Amniotic epithelial cell (primary cell): ENCODE measurements at regions not wholly inside any gene's neighbourhood (a gene's known extent, or its start where the extent isn't known, plus 50 kb on each side); places are given as distances from the start of the nearest gene placed in this dataset.

Source experiments
- DNase-seq: peaks from one replicate; pipeline ENCODE4 v3.0.0-alpha.2; 2010; ENCODE audit warnings: low read depth

GRCh38 chr5:167284222-167284890 lies 1007.1 kb upstream of the WWC1 start:
- DNase-seq, result peak; percentile 51

- DNase-seq, result no peak
These were observed 1005.9 kb upstream of the WWC1 start for GRCh38 chr5:167285591-167285990.

DNA sequence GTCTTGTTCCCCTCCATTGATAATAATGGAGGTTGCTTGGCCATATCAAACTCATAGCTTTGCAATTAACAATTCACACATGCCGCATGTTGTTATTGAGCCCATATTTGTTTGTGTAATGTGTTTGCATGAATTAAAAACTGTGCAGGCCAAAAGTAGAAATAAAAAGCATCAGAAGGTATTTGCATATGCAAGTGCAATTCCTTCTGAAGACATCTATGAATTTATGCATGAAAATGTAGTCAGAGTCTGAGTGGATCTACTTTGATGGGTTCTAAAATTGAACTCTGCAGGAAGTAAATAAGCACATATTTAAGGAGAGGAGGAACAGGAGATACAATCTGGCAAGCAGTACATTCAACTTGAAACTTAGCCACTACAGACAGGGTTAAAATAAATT lies 1004.6 kb upstream of the WWC1 start:
- no peak for DNase-seq

GRCh38 chr5:167290478-167290877 lies 1001.0 kb upstream of the WWC1 start:
- DNase-seq, result no peak

- DNase-seq, result peak; percentile 95
These were observed 996.4 kb upstream of the WWC1 start for GRCh38 chr5:167294882-167295680.

- peak; percentile 36 for DNase-seq
These were observed 995.8 kb upstream of the WWC1 start for GRCh38 chr5:167295681-167296005.

GRCh38 chr5:167296066-167296465 lies 995.4 kb upstream of the WWC1 start:
- DNase-seq, result no peak

DNA sequence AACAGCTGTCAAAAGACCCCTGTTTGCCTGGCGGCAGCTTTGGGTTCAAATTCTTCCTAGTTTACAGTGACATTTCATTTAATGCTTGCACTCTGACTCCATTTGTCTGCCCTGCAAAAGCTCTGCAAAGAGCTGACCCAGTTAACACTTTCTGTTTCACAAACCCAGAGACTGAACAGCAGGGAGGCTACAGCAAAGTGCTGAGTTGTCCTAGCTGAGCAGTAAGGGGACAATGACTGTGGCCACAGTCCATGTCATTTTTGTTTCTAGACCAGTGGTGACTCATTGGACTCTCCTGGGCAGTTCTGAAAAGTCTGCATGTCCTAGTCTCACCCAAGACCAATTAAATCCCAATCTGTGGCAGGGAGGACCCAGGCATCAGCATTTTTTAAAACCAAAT lies 994.8 kb upstream of the WWC1 start:
- no peak for DNase-seq

- peak; percentile 34 for DNase-seq
These were observed 991.6 kb upstream of the WWC1 start for GRCh38 chr5:167299861-167300260.

- no peak for DNase-seq
These were observed 987.9 kb upstream of the WWC1 start for GRCh38 chr5:167303582-167303981.

GRCh38 chr5:167304834-167305469 lies 986.5 kb upstream of the WWC1 start:
- no peak for DNase-seq

DNA sequence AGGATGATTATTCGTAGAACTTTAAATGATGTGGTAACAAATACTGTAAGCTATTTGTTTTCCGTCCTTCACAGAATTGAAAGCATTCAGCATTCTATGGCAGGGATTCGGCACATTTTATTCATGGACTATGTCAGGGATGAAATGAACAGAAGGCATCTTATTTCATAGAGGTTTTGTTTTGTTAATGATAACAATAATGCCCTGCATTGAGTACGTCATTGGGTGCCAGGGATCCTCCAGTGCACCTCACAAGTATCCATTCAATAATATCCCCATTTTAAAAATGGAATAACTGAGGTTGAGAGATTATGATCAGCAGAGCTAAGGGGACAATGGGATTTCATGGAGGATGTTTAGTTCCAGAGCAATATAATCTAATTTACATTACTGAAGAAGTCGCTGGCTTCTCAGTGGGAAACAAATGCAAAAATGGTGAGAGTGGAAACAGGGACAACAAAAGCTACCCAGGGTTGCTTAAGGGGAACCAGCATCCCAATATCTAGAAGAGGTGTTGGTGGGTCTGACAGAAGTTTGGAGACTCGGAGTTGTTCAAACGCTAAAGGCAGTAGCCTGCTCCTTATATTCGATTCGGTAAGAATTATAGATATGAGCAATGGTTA lies 985.7 kb upstream of the WWC1 start:
- no peak for DNase-seq

GRCh38 chr5:167307042-167307441 lies 984.4 kb upstream of the WWC1 start:
- no peak for DNase-seq

- DNase-seq, result no peak
These were observed 983.0 kb upstream of the WWC1 start for GRCh38 chr5:167308466-167308865.

DNA sequence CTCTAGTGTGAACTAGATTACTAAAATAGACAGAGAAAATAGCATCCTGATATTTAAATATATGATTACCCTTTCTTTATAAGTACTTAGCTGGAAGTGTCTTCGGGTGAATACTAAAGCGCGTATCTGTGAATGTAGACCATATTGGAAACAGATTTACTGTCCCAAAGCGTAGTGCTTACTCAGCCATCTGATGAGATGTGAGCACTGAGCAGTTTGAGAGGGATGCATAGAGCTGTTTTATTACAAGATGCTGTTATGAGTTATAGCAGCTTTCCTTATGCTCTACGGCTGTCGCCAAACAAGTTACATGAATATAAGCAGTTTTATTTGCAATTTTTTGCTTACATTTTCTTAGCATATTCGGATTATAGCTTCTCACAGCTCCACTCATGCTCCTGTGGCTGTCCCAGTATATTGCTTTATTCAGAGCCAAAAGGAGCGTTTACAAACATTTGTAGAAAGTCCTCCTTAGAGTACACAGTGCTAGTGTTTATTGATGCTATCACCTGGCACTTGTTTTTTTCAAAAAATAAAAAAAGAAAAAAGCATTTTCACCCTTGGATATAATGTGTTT lies 981.4 kb upstream of the WWC1 start:
- DNase-seq, result no peak

- DNase-seq, result no peak
These were observed 980.1 kb upstream of the WWC1 start for GRCh38 chr5:167311340-167311739.

GRCh38 chr5:167312225-167312624 lies 979.2 kb upstream of the WWC1 start:
- DNase-seq, result peak; percentile 10

GRCh38 chr5:167315762-167316161 lies 975.7 kb upstream of the WWC1 start:
- no peak for DNase-seq

DNA sequence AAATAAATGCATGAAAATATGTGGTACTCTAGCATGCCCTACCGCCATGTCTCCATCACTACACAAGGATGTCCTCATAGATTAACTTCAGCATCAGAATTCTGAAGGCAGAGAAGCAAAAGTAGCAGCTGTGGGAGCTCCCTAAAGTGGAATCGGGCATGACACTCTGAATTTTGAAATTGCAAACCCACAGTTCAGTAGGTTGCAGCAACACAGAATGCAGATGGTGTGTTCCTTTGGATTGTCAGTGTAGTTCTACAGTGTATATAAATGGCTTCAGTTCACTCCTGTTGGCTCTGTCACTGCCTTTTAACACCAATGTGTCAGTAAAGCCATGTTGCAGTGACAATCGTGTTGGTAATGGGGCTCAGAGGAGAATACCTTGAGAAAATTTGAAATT lies 973.6 kb upstream of the WWC1 start:
- DNase-seq, result no peak

- DNase-seq, result no peak
These were observed 972.2 kb upstream of the WWC1 start for GRCh38 chr5:167319243-167319642.

DNA sequence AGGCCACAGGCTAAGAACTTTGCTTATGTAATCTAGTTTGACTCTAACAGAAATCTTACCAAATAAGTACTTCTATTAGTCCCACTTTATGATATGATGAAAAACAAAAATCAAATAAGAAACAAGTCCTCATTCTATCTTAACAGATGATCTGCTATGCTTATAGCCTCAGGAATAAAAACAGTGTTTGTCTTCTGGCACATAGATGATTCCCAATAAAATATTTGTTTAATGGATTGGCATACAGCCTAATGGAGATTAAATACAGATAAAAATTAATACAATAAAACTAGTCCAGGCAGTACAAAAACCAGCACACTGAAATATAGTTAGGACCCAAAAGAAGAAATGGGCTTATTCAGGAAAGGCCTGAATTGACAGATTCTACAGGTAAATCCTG lies 971.4 kb upstream of the WWC1 start:
- DNase-seq, result no peak

DNA sequence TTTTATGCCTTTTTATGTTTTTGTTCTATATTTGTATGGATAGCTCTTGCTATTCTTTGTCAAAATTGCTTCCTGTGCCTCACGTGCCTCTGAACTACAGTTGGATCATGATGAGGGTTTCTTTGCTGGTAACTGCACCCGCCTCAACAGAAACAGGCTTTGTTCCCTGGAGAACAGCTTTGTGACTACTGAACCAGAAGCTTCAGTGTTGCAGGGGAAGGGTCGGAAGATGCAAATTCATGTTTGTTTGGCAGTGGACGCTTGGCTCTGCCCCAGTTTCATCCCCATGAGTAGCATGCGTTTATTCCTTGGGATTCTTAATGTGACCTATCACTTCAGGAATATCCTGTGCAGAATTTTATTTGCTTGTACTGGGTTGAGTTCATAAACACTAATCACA lies 959.1 kb upstream of the WWC1 start:
- DNase-seq, result no peak

- DNase-seq, result no peak
These were observed 955.3 kb upstream of the WWC1 start for GRCh38 chr5:167336161-167336560.
